Upper lobe of left lung (tissue), 4 donors: ENCODE measurements at regions not wholly inside any gene's neighbourhood (a gene's known extent, or its start where the extent isn't known, plus 50 kb on each side); places are given as distances from the start of the nearest gene placed in this dataset.

Source experiments
- POLR2A ChIP-seq, 4 donors: fragments of 450-650 bp; IDR thresholded peaks; one replicate each; pipeline ENCODE4 v1.5.1; 2016 to 2017; ENCODE audit warnings: antibody characterized with exemption in 4 of 4, mild to moderate bottlenecking in 2 of 4
- TF ChIP-seq, protein P1 (sequence below), 6 experiments: fragments of 450-650 bp in 4 of 6; fragments of 200-600 bp in 2 of 6; sonication (generic) in 2 of 6; IDR thresholded peaks; one replicate each; pipeline ENCODE4 v1.5.1; 2016 to 2019; ENCODE audit warnings: antibody characterized with exemption in 6 of 6

DNA sequence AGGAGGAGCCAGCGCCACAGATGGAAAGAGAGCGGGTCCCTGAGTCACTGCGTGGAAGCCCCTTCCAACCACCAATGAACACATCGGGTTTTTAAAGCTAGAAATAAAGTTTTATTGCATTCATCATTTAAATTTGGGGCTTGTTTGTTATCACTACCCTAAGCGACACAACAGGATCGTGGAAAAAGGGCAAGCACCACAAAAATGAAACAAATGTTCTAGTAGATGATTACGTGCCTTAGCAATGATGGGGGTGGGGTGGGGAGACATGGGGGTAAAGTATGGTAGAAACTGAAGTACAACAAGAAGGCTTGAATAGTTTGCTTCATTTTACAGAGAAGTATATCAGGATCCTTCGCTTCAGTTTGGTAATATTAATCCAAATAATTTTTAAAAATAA lies 221.6 kb upstream of the ATP10A start:
- TF ChIP-seq POLR2A (IDR thresholded peaks at IDR 0.05), result no peak
- TF ChIP-seq, protein P1, sequence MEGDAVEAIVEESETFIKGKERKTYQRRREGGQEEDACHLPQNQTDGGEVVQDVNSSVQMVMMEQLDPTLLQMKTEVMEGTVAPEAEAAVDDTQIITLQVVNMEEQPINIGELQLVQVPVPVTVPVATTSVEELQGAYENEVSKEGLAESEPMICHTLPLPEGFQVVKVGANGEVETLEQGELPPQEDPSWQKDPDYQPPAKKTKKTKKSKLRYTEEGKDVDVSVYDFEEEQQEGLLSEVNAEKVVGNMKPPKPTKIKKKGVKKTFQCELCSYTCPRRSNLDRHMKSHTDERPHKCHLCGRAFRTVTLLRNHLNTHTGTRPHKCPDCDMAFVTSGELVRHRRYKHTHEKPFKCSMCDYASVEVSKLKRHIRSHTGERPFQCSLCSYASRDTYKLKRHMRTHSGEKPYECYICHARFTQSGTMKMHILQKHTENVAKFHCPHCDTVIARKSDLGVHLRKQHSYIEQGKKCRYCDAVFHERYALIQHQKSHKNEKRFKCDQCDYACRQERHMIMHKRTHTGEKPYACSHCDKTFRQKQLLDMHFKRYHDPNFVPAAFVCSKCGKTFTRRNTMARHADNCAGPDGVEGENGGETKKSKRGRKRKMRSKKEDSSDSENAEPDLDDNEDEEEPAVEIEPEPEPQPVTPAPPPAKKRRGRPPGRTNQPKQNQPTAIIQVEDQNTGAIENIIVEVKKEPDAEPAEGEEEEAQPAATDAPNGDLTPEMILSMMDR (IDR thresholded peaks at IDR 0.05), result no peak
